PC-9 (cell line): ENCODE measurements at regions not wholly inside any gene's neighbourhood (a gene's known extent, or its start where the extent isn't known, plus 50 kb on each side); places are given as distances from the start of the nearest gene placed in this dataset.

Experiments
- BruUV-seq: library from RNA; stranded (reverse); fragments of 400-500 nt; replicated peaks from 2 replicates; lab custom pipeline; 2021; lab: Mats Ljungman, UMichigan
- CTCF ChIA-PET: fragments of 300-600 bp; sonication (Branson Sonifier 250); formaldehyde crosslinking; loops from one replicate; lab custom pipeline; 2022; ENCODE audit warnings: antibody characterized with exemption; lab: Charles Lee
- POLR2A ChIA-PET: fragments of 300-600 bp; sonication (Branson Sonifier 250); formaldehyde crosslinking; loops from one replicate; lab custom pipeline; 2022; ENCODE audit warnings: antibody characterized with exemption; ENCODE audit not compliant: unreplicated experiment; lab: Charles Lee
- DNase-seq, 2 experiments: peaks; one replicate each; pipeline versions ENCODE4 v3.0.0 to v3.0.0-alpha.2; 2015 to 2022; ENCODE audit warnings: mixed read lengths in 1 of 2
- H2AFZ ChIP-seq: fragments of 200-600 bp; sonication (generic); 2 replicates; pipeline ENCODE4 v1.8.1; 2017; ENCODE audit warnings: antibody characterized with exemption
- H3F3A ChIP-seq: fragments of 200-600 bp; sonication (generic); 2 replicates; pipeline ENCODE4 v1.8.1; 2017; ENCODE audit warnings: antibody characterized with exemption, mild to moderate bottlenecking, low read depth; ENCODE audit not compliant: insufficient read depth
- H3K27ac ChIP-seq: fragments of 200-600 bp; sonication (generic); 2 replicates; pipeline ENCODE4 v1.6.1; 2016; ENCODE audit warnings: mixed run types
- H3K27me3 ChIP-seq: fragments of 200-600 bp; sonication (generic); 2 replicates; pipeline ENCODE4 v1.6.1; 2016; ENCODE audit warnings: low read depth, mixed run types; ENCODE audit not compliant: insufficient read depth
- H3K36me3 ChIP-seq: fragments of 200-600 bp; sonication (generic); 2 replicates; pipeline ENCODE4 v1.6.1; 2016; ENCODE audit warnings: low read depth, mixed run types
- H3K4me1 ChIP-seq: fragments of 200-600 bp; sonication (generic); replicated peaks from 2 replicates; pipeline ENCODE4 v1.6.1; 2016; ENCODE audit warnings: mixed run types; ENCODE audit not compliant: insufficient read depth
- H3K4me2 ChIP-seq: fragments of 200-600 bp; sonication (generic); 2 replicates; pipeline ENCODE4 v1.6.1; 2017; ENCODE audit warnings: mixed run types
- H3K4me3 ChIP-seq: fragments of 200-600 bp; sonication (generic); 2 replicates; pipeline ENCODE4 v1.6.1; 2016; ENCODE audit warnings: mixed run types
- H3K79me2 ChIP-seq: fragments of 200-600 bp; sonication (generic); 2 replicates; pipeline ENCODE4 v1.6.1; 2017; ENCODE audit warnings: low read depth, mixed run types
- H3K9me2 ChIP-seq: fragments of 200-600 bp; sonication (generic); 2 replicates; pipeline ENCODE4 v1.8.1; 2017; ENCODE audit warnings: mild to moderate bottlenecking; ENCODE audit not compliant: insufficient read depth
- H3K9me3 ChIP-seq: fragments of 200-600 bp; sonication (generic); 2 replicates; pipeline ENCODE4 v1.8.1; 2016; ENCODE audit warnings: low read depth; ENCODE audit not compliant: insufficient read depth
- H4K20me1 ChIP-seq: fragments of 200-600 bp; sonication (generic); 2 replicates; pipeline ENCODE4 v1.8.1; 2017; ENCODE audit not compliant: insufficient read depth
- EZH2 ChIP-seq: fragments of 200-600 bp; sonication (generic); IDR thresholded peaks from 2 replicates; pipeline ENCODE4 v1.8.0; 2017; ENCODE audit warnings: antibody characterized with exemption, low read depth
- intact Hi-C: fragments of 100-400 bp; cut with micrococcal nuclease; formaldehyde crosslinking; loops from one replicate; pipeline ENCODE4 v1.10.0; 2022; ENCODE audit not compliant: unreplicated experiment
- TF ChIP-seq, protein P1 (sequence below): fragments of 200-600 bp; sonication (generic); conservative IDR thresholded peaks from 2 replicates; pipeline ENCODE4 v1.6.1; 2017; ENCODE audit warnings: mixed run types, antibody characterized with exemption, mild to moderate bottlenecking, moderate library complexity

DNA sequence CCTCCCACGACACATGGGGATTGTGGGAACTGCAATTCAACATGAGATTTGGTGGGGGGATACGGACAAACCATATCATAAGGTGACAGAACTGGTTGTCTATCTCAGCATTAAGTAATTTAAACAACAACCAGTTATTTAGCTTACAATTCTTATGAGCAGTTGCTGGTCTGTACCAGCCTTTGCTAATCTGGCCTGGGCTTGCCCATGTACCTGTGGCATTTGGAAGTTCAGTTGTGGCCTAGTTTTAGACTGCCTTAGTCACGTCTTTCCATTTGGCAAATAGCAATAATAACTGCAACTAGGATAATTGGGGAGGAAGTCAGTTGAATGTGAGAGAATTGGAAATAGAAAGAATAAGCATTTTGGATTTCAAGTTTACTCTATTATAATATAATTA lies 441.8 kb upstream of the CXADR start:
- no peaks in the 10 kb centered on the region for H3K79me2 ChIP-seq
- CTCF ChIA-PET = no interaction called here
- H2AFZ ChIP-seq = no peak overlapping the region
- no peak overlapping the region for H3K4me2 ChIP-seq
- H3K27ac ChIP-seq = no peak overlapping the region
- no peaks in the 10 kb centered on the region for H3K9me2 ChIP-seq
- H3K9me3 ChIP-seq = no peaks in the 10 kb centered on the region
- BruUV-seq = no TSS peak
- POLR2A ChIA-PET = no interaction called here
- no peaks in the 10 kb centered on the region for H3F3A ChIP-seq
- no peak overlapping the region for H3K4me3 ChIP-seq
- H3K36me3 ChIP-seq = no peaks in the 10 kb centered on the region
- TF ChIP-seq EZH2 = no peak
- TF ChIP-seq, protein P1, sequence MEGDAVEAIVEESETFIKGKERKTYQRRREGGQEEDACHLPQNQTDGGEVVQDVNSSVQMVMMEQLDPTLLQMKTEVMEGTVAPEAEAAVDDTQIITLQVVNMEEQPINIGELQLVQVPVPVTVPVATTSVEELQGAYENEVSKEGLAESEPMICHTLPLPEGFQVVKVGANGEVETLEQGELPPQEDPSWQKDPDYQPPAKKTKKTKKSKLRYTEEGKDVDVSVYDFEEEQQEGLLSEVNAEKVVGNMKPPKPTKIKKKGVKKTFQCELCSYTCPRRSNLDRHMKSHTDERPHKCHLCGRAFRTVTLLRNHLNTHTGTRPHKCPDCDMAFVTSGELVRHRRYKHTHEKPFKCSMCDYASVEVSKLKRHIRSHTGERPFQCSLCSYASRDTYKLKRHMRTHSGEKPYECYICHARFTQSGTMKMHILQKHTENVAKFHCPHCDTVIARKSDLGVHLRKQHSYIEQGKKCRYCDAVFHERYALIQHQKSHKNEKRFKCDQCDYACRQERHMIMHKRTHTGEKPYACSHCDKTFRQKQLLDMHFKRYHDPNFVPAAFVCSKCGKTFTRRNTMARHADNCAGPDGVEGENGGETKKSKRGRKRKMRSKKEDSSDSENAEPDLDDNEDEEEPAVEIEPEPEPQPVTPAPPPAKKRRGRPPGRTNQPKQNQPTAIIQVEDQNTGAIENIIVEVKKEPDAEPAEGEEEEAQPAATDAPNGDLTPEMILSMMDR = no peak
- no peaks in the 10 kb centered on the region for H4K20me1 ChIP-seq
- H3K27me3 ChIP-seq = no peaks in the 10 kb centered on the region
- no peaks in the 10 kb centered on the region for H3K4me1 ChIP-seq
- no peak for DNase-seq
- intact Hi-C loops = no loop called here

DNA sequence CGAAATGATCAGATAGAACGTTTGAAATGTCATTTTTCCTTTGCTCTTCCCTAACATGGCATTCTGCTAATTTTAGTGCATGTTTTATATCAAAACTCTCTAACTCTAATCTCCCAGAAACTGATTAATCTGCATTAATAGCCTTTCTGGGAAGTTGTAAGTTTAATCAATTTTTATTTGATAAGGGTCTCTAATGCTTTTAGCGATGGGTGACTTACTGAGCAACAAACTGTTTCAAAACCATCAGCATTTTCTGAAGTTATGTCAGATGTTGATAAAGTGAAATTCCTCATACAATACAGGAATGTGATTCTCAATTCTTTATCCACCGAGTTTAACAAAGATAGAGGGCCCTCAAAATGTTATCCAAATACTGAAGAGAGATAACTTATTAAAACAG lies 431.6 kb upstream of the CXADR start:
- ChIA-PET POLR2A (no interaction called here), CTCF (no interaction called here)
- TF ChIP-seq, protein P1 = no peak
- no peak for TF ChIP-seq EZH2
- no peak overlapping the region for H3K27ac ChIP-seq
- no peaks in the 10 kb centered on the region for H3F3A ChIP-seq
- H3K4me3 ChIP-seq = no peak overlapping the region
- H3K4me2 ChIP-seq = no peak overlapping the region
- H4K20me1 ChIP-seq = no peaks in the 10 kb centered on the region
- no TSS peak for BruUV-seq
- intact Hi-C loops = no loop called here
- no peaks in the 10 kb centered on the region for H3K36me3 ChIP-seq
- H2AFZ ChIP-seq = no peak overlapping the region
- no peaks in the 10 kb centered on the region for H3K9me3 ChIP-seq
- no peaks in the 10 kb centered on the region for H3K27me3 ChIP-seq
- no peaks in the 10 kb centered on the region for H3K9me2 ChIP-seq
- no peak for DNase-seq
- H3K79me2 ChIP-seq = no peaks in the 10 kb centered on the region
- H3K4me1 ChIP-seq = no peaks in the 10 kb centered on the region

DNA sequence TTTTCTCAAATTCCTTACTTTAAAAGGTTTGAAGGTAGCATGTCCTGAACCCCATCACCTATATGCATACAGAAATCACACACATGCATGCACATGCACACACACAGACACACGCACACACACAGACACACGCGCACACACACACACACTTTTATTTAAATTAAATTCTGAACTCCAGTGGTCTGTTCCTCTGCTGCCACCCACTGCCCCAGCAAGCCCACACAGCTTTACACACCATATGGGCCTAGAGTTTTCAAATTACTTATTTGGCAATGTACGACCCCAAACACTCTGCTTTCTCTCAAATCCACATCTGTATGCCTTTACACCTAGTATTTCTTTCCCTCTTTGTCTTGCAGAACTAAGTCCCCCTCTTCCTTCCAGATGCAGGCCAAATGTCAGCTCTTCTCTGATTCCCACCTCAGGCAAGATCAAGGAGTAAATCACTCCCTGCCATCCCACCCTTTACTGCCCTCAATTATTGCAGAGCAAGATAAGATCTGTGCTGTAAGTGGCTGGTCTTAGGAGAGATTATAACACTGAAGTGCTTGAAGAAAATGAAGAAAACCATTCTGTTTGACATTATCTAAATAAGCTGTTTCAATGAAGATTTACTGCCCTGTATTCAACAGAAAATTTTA lies 429.9 kb upstream of the CXADR start:
- CTCF ChIA-PET = no interaction called here
- Histone ChIP-seq H3K36me3 (no peaks in the 10 kb centered on the region), H3K9me3 (no peaks in the 10 kb centered on the region), H4K20me1 (no peaks in the 10 kb centered on the region), H3F3A (no peaks in the 10 kb centered on the region), H2AFZ (no peak overlapping the region), H3K4me2 (no peak overlapping the region), H3K4me3 (no peak overlapping the region), H3K4me1 (no peaks in the 10 kb centered on the region), H3K79me2 (no peaks in the 10 kb centered on the region), H3K9me2 (no peaks in the 10 kb centered on the region), H3K27ac (no peak overlapping the region), H3K27me3 (no peaks in the 10 kb centered on the region)
- DNase-seq = no peak
- no TSS peak for BruUV-seq
- intact Hi-C loops = no loop called here
- TF ChIP-seq, protein P1 = no peak
- no peak for TF ChIP-seq EZH2
- POLR2A ChIA-PET = no interaction called here
